Fibroblast of the aortic adventitia (primary cell): ENCODE measurements at regions not wholly inside any gene's neighbourhood (a gene's known extent, or its start where the extent isn't known, plus 50 kb on each side); places are given as distances from the start of the nearest gene placed in this dataset.

ENCODE experiments used
- DNase-seq: peaks from one replicate; pipeline ENCODE4 v3.0.0-alpha.2; 2010; ENCODE audit warnings: low read depth
- H3K4me3 ChIP-seq: 2 replicates; pipeline ENCODE4 v1.5.1; 2011; ENCODE audit warnings: low read depth, mild to moderate bottlenecking, control low read depth, low read length, moderate library complexity
- CTCF ChIP-seq: IDR thresholded peaks from 2 replicates; pipeline ENCODE4 v1.5.1; 2011; ENCODE audit warnings: mild to moderate bottlenecking, low read length, control low read depth, inconsistent platforms; ENCODE audit not compliant: insufficient read depth

GRCh38 chr1:101603726-101604125 lies 366.9 kb downstream of the S1PR1 start:
- H3K4me3 ChIP-seq, result no peak overlapping the region
- no peak for TF ChIP-seq CTCF
- DNase-seq, result no peak

GRCh38 chr1:101605878-101606277 lies 369.1 kb downstream of the S1PR1 start:
- DNase-seq, result no peak
- no peak for TF ChIP-seq CTCF
- H3K4me3 ChIP-seq, result no peak overlapping the region

- TF ChIP-seq CTCF, result no peak
- no peak for DNase-seq
- H3K4me3 ChIP-seq, result no peak overlapping the region
Observed at GRCh38 chr1:101613546-101613945, 376.7 kb downstream of the S1PR1 start.

- TF ChIP-seq CTCF, result no peak
- DNase-seq, result no peak
- no peak overlapping the region for H3K4me3 ChIP-seq
Observed at GRCh38 chr1:101618900-101619299, 377.8 kb downstream of the OLFM3 start.

- no peak for TF ChIP-seq CTCF
- no peak for DNase-seq
- H3K4me3 ChIP-seq, result no peak overlapping the region
Observed at GRCh38 chr1:101632548-101633272, 364.0 kb downstream of the OLFM3 start.

GRCh38 chr1:101645810-101646209 lies 350.9 kb downstream of the OLFM3 start:
- no peak overlapping the region for H3K4me3 ChIP-seq
- DNase-seq, result no peak
- TF ChIP-seq CTCF, result no peak

GRCh38 chr1:101652484-101652883 lies 344.2 kb downstream of the OLFM3 start:
- no peak for TF ChIP-seq CTCF
- H3K4me3 ChIP-seq, result no peak overlapping the region
- no peak for DNase-seq
